Stimulated activated CD4-positive, alpha-beta T cell treated with anti-CD3 and anti-CD28 coated beads, Interleukin-4, amount 100 ng/mL, for 1 hour (primary cell): ENCODE measurements at regions not wholly inside any gene's neighbourhood (a gene's known extent, or its start where the extent isn't known, plus 50 kb on each side); places are given as distances from the start of the nearest gene placed in this dataset.

ENCODE experiments used
- DNase-seq: peaks from one replicate; pipeline ENCODE4 v3.0.0-alpha.2; 2020

GRCh38 chr13:97136418-97136817 lies 85.7 kb upstream of the MBNL2 start:
- DNase-seq = no peak

- DNase-seq = no peak
Observed at GRCh38 chr13:97139691-97140090, 82.4 kb upstream of the MBNL2 start.

- DNase-seq = no peak
Observed at GRCh38 chr13:97140131-97140530, 82.0 kb upstream of the MBNL2 start.

GRCh38 chr13:97140611-97141010 lies 81.5 kb upstream of the MBNL2 start:
- DNase-seq = no peak

GRCh38 chr13:97141097-97141496 lies 81.0 kb upstream of the MBNL2 start:
- DNase-seq = no peak

- no peak for DNase-seq
Observed at GRCh38 chr13:97141564-97142005, 80.5 kb upstream of the MBNL2 start.

- no peak for DNase-seq
Observed at GRCh38 chr13:97142452-97142851, 79.7 kb upstream of the MBNL2 start.

GRCh38 chr13:97145057-97145456 lies 77.1 kb upstream of the MBNL2 start:
- no peak for DNase-seq

- no peak for DNase-seq
Observed at GRCh38 chr13:97148894-97149293, 73.2 kb upstream of the MBNL2 start.

GRCh38 chr13:97160421-97160820 lies 61.7 kb upstream of the MBNL2 start:
- DNase-seq = no peak

- DNase-seq = no peak
Observed at GRCh38 chr13:97161582-97162231, 60.4 kb upstream of the MBNL2 start.

- no peak for DNase-seq
Observed at GRCh38 chr13:97165502-97166425, 56.4 kb upstream of the MBNL2 start.

- no peak for DNase-seq
Observed at GRCh38 chr13:97171136-97171535, 51.0 kb upstream of the MBNL2 start.
